ENCODE measurements at regions not wholly inside any gene's neighbourhood (a gene's known extent, or its start where the extent isn't known, plus 50 kb on each side); places are given as distances from the start of the nearest gene placed in this dataset.

DNA sequence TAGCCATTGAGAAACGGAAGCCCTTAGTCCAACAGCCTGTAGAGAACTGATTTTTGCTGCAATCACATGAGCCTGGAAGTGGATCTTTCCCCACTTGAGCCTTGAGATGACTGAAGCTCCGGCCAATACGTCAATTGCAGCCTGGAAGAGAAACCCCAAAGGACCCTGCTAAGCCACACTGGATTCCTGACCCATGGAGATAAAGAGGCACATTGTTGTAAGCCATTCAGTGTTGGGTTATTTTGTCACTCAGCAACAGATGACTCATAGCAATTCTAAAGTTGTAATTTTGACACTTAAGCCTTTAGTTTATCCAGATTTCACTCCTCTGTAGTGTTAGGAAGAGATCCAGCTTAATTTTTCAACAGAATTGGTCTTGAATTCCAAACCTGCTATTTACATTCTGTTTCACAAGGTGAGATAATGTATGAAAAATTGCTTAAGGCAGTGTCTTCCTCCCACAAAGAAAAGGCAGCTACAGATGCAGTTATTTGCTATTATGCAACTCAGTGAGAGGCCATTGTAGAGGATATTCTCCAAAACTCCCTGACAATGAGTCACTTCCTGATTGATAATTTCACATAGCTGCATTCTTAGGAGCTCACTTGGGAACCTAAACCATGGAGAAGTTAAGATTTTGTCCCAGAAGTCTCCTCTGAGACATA is 59.4 kb upstream of the TSHZ3 start:
- no peak for TF ChIP-seq ZNF713 (CRISPR knock-in tag; IDR thresholded peaks at IDR 0.05)
- peak; percentile 69; the same call in 1 of the 2 replicates for TF ChIP-seq RFX5 (IDR thresholded peaks at IDR 0.05; ENCODE audit: low read depth, low read length)
- POLR2A ChIA-PET: no interaction called here
- Histone ChIP-seq H2AFZ (ENCODE audit: low read length) (no peak overlapping the region), H3K27ac (ENCODE audit: extremely low read length, insufficient read depth, low read length) (no peak overlapping the region), H3K4me2 (ENCODE audit: low read depth, low read length) (no peak overlapping the region), H3K4me3 (replicated peaks in 1 of 3; ENCODE audit: insufficient read depth in 1 of 3, low read depth in 2 of 3, low read length in 3 of 3) (no peak overlapping the region), H3K27me3 (ENCODE audit: control insufficient read depth in 1 of 2, insufficient read depth in 2 of 2, low read length in 2 of 2) (no peaks in the 10 kb centered on the region), H3K79me2 (ENCODE audit: insufficient read depth, low read length) (no peaks in the 10 kb centered on the region), H3K9ac (ENCODE audit: insufficient read depth, low read depth, low read length) (no peak overlapping the region), H3K4me1 (ENCODE audit: insufficient read depth, low read length) (no peaks in the 10 kb centered on the region), H3K36me3 (replicated peaks in 1 of 2; ENCODE audit: control insufficient read depth in 1 of 2, insufficient read depth in 2 of 2, low read length in 2 of 2) (no peaks in the 10 kb centered on the region), H4K20me1 (ENCODE audit: insufficient read depth, low read length) (no peaks in the 10 kb centered on the region), H3K9me3 (ENCODE audit: low read length) (peaks cover 82% of the 10 kb centered on the region)
- CTCF ChIA-PET (ENCODE audit: low intra/inter-chr PET ratio, low total read pairs): no interaction called here
- ATAC-seq (no peak), DNase-seq (ENCODE audit: low spot score) (no peak), FAIRE-seq (no peak)
- intact Hi-C loops (cut with micrococcal nuclease; ENCODE audit: unreplicated experiment): no loop called here
- in situ Hi-C loops (cut with HindIII; ENCODE audit: extremely low pct_ligation_motif_present, low pct_unique_long_range_greater_than_20kb): no loop called here
- 0% methylated on average over 2 of the region's 3 CpGs for WGBS (ENCODE audit: low lambda C conversion rate)
- BruUV-seq (replicated peaks): no TSS peak

DNA sequence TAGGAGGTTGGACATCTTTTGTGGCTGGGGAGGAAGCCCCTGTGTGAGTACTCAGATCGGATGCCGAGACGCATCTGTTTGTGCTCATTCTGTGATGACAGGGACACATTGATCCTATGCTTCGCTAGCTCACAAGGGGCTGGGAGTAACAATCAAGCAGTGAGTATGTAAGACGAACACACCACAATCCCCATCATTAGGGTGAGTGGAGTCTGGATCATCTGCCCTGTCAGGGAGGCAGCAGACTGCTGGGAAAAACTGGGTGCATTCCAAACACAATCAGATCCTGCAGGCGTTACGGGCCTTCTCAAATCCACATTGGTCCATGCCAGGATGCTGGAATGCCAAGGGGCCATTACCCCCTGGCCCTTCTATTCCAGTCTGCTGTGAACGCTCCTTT is 64.1 kb upstream of the TSHZ3 start:
- ChIA-PET CTCF (ENCODE audit: low intra/inter-chr PET ratio, low total read pairs) (no interaction called here), POLR2A (no interaction called here)
- H3K27me3 ChIP-seq (ENCODE audit: control insufficient read depth in 1 of 2, insufficient read depth in 2 of 2, low read length in 2 of 2): no peaks in the 10 kb centered on the region
- H3K36me3 ChIP-seq (replicated peaks in 1 of 2; ENCODE audit: control insufficient read depth in 1 of 2, insufficient read depth in 2 of 2, low read length in 2 of 2): no peaks in the 10 kb centered on the region
- H3K4me3 ChIP-seq (replicated peaks in 1 of 3; ENCODE audit: insufficient read depth in 1 of 3, low read depth in 2 of 3, low read length in 3 of 3): no peak overlapping the region
- intact Hi-C loops (cut with micrococcal nuclease; ENCODE audit: unreplicated experiment) (no loop called here), in situ Hi-C loops (cut with HindIII; ENCODE audit: extremely low pct_ligation_motif_present, low pct_unique_long_range_greater_than_20kb) (no loop called here)
- no peaks in the 10 kb centered on the region for H4K20me1 ChIP-seq (ENCODE audit: insufficient read depth, low read length)
- H3K4me1 ChIP-seq (ENCODE audit: insufficient read depth, low read length): no peaks in the 10 kb centered on the region
- no peak overlapping the region for H3K9ac ChIP-seq (ENCODE audit: insufficient read depth, low read depth, low read length)
- WGBS (ENCODE audit: low lambda C conversion rate): 10% methylated on average over 8 of the region's 8 CpGs
- H3K79me2 ChIP-seq (ENCODE audit: insufficient read depth, low read length): no peaks in the 10 kb centered on the region
- DNase-seq (ENCODE audit: low spot score): no peak
- no TSS peak for BruUV-seq (replicated peaks)
- H3K27ac ChIP-seq (ENCODE audit: extremely low read length, insufficient read depth, low read length): no peak overlapping the region
- H2AFZ ChIP-seq (ENCODE audit: low read length): no peak overlapping the region
- FAIRE-seq: no peak
- peaks cover 60% of the 10 kb centered on the region for H3K9me3 ChIP-seq (ENCODE audit: low read length)
- no peak overlapping the region for H3K4me2 ChIP-seq (ENCODE audit: low read depth, low read length)
- ATAC-seq: no peak
- TF ChIP-seq, protein P1, sequence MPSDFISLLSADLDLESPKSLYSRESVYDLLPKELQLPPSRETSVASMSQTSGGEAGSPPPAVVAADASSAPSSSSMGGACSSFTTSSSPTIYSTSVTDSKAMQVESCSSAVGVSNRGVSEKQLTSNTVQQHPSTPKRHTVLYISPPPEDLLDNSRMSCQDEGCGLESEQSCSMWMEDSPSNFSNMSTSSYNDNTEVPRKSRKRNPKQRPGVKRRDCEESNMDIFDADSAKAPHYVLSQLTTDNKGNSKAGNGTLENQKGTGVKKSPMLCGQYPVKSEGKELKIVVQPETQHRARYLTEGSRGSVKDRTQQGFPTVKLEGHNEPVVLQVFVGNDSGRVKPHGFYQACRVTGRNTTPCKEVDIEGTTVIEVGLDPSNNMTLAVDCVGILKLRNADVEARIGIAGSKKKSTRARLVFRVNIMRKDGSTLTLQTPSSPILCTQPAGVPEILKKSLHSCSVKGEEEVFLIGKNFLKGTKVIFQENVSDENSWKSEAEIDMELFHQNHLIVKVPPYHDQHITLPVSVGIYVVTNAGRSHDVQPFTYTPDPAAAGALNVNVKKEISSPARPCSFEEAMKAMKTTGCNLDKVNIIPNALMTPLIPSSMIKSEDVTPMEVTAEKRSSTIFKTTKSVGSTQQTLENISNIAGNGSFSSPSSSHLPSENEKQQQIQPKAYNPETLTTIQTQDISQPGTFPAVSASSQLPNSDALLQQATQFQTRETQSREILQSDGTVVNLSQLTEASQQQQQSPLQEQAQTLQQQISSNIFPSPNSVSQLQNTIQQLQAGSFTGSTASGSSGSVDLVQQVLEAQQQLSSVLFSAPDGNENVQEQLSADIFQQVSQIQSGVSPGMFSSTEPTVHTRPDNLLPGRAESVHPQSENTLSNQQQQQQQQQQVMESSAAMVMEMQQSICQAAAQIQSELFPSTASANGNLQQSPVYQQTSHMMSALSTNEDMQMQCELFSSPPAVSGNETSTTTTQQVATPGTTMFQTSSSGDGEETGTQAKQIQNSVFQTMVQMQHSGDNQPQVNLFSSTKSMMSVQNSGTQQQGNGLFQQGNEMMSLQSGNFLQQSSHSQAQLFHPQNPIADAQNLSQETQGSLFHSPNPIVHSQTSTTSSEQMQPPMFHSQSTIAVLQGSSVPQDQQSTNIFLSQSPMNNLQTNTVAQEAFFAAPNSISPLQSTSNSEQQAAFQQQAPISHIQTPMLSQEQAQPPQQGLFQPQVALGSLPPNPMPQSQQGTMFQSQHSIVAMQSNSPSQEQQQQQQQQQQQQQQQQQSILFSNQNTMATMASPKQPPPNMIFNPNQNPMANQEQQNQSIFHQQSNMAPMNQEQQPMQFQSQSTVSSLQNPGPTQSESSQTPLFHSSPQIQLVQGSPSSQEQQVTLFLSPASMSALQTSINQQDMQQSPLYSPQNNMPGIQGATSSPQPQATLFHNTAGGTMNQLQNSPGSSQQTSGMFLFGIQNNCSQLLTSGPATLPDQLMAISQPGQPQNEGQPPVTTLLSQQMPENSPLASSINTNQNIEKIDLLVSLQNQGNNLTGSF (CRISPR knock-in tag; IDR thresholded peaks at IDR 0.05): no peak
- TF ChIP-seq KLF12 (CRISPR knock-in tag; IDR thresholded peaks at IDR 0.05; ENCODE audit: borderline replicate concordance) (no peak), MBNL3 (CRISPR knock-in tag; conservative IDR thresholded peaks at IDR 0.05) (no peak), SIN3B (IDR thresholded peaks at IDR 0.05; ENCODE audit: low read length) (no peak), GABPA (IDR thresholded peaks at IDR 0.05; ENCODE audit: low read depth, low read length) (no peak), GABPA (CRISPR knock-in tag; IDR thresholded peaks at IDR 0.05; ENCODE audit: low read depth) (no peak), TEAD2 (CRISPR knock-in tag; IDR thresholded peaks at IDR 0.05) (no peak), RARA (CRISPR knock-in tag; IDR thresholded peaks at IDR 0.05) (no peak), RELA (CRISPR knock-in tag; IDR thresholded peaks at IDR 0.05) (no peak), ZNF30 (CRISPR knock-in tag; IDR thresholded peaks at IDR 0.05) (no peak), ZNF251 (CRISPR knock-in tag; IDR thresholded peaks at IDR 0.05) (no peak), HIVEP1 (CRISPR knock-in tag; IDR thresholded peaks at IDR 0.05) (no peak), ZSCAN25 (CRISPR knock-in tag; IDR thresholded peaks at IDR 0.05) (no peak), KAT7 (CRISPR knock-in tag; IDR thresholded peaks at IDR 0.05; ENCODE audit: borderline replicate concordance) (no peak), FOXK1 (CRISPR knock-in tag; IDR thresholded peaks at IDR 0.05; ENCODE audit: borderline replicate concordance, low read depth) (no peak), SMYD3 (CRISPR knock-in tag; IDR thresholded peaks at IDR 0.05) (no peak)

Data from HepG2 (cell line).